K562 (cell line): ENCODE measurements at regions not wholly inside any gene's neighbourhood (a gene's known extent, or its start where the extent isn't known, plus 50 kb on each side); places are given as distances from the start of the nearest gene placed in this dataset.

Source experiments
- ATAC-seq: fragments of 200-7000 bp; cut with Tn5 transposase; 3 replicates; pipeline ENCODE4 v1.9.1; 2020; ENCODE audit warnings: moderate library complexity
- BruUV-seq: library from RNA; stranded (reverse); fragments of 400-500 nt; replicated peaks from 2 replicates; lab custom pipeline; 2021; lab: Mats Ljungman, UMichigan
- CTCF ChIA-PET: fragments of 300-600 bp; formaldehyde crosslinking; extraction: SDS; loops from one replicate; lab custom pipeline; 2021; ENCODE audit warnings: low intra/inter-chr PET ratio; lab: Yijun Ruan, JAX
- POLR2A ChIA-PET: fragments of 300-600, 350-650 bp; sonication (Branson Sonifier 250); formaldehyde crosslinking; extraction: SDS; loops from one replicate; lab custom pipeline; 2021; ENCODE audit warnings: antibody characterized with exemption, inconsistent platforms; lab: Yijun Ruan, JAX
- DNase-seq, 4 experiments: peaks; one replicate each; pipeline versions ENCODE4 v3.0.0 to v3.0.0-alpha.2; 2011 to 2018; ENCODE audit warnings: low spot score in 3 of 4, mixed read lengths in 3 of 4; ENCODE audit errors: extremely low read depth in 1 of 4
- FAIRE-seq: peaks from 2 replicates; lab custom pipeline; 2011; peaks lifted over from hg19 to GRCh38; lab: Jason Lieb, UNC
- H2AFZ ChIP-seq: 2 replicates; pipeline ENCODE4 v1.6.0; 2011; ENCODE audit warnings: low read depth, low read length, control low read depth, inconsistent platforms
- H3K27ac ChIP-seq: fragments of 200-600 bp; 3 replicates; pipeline ENCODE4 v1.8.0; 2011; ENCODE audit warnings: low read depth, mild to moderate bottlenecking, control low read depth, inconsistent platforms, low read length, moderate library complexity, mixed read lengths; ENCODE audit errors: extremely low read depth
- H3K27me3 ChIP-seq, 2 experiments: fragments of 300-600 bp in 1 of 2; 2 replicates in 1 of 2; 3 replicates in 1 of 2; pipeline versions ENCODE4 v1.6.0 to v1.8.0; 2011; ENCODE audit warnings: inconsistent platforms in 2 of 2, low read length in 2 of 2, mild to moderate bottlenecking in 1 of 2, mixed read lengths in 1 of 2, moderate library complexity in 1 of 2; ENCODE audit not compliant: control insufficient read depth in 2 of 2, insufficient read depth in 2 of 2
- H3K36me3 ChIP-seq: fragments of 300-600 bp; 3 replicates; pipeline ENCODE4 v1.8.0; 2011; ENCODE audit warnings: mild to moderate bottlenecking, low read length, inconsistent platforms; ENCODE audit not compliant: control insufficient read depth, insufficient read depth
- H3K4me1 ChIP-seq, 2 experiments: fragments of 200-600 bp in 1 of 2; replicated peaks in 1 of 2; 2 replicates in 1 of 2; 3 replicates in 1 of 2; pipeline versions ENCODE4 v1.5.1 to v1.8.0; 2011; ENCODE audit warnings: inconsistent platforms in 2 of 2, low read length in 2 of 2, mild to moderate bottlenecking in 1 of 2, mixed read lengths in 1 of 2, moderate library complexity in 1 of 2; ENCODE audit not compliant: control insufficient read depth in 2 of 2, insufficient read depth in 2 of 2
- H3K4me2 ChIP-seq: 2 replicates; pipeline ENCODE4 v1.6.1; 2011; ENCODE audit warnings: low read length, control low read depth, inconsistent platforms, mixed read lengths; ENCODE audit not compliant: insufficient read depth
- H3K4me3 ChIP-seq: fragments of 200-600 bp; sonication (generic), shearing (Covaris generic); 2 replicates; pipeline ENCODE4 v1.5.1; 2016; ENCODE audit warnings: control low read depth, inconsistent platforms
- H3K79me2 ChIP-seq: fragments of 200-600 bp; 3 replicates; pipeline ENCODE4 v1.8.0; 2011; ENCODE audit warnings: low read length, inconsistent platforms; ENCODE audit not compliant: control insufficient read depth, insufficient read depth
- H3K9ac ChIP-seq, 2 experiments: 2 replicates each; pipeline versions ENCODE4 v1.6.0 to v1.6.1; 2011; ENCODE audit warnings: low read depth in 2 of 2, low read length in 2 of 2, control low read depth in 1 of 2, inconsistent platforms in 1 of 2, mild to moderate bottlenecking in 1 of 2, mixed read lengths in 1 of 2; ENCODE audit not compliant: insufficient read depth in 1 of 2
- H3K9me1 ChIP-seq: one replicate; pipeline ENCODE4 v1.6.0; 2011; ENCODE audit warnings: inconsistent platforms, mild to moderate bottlenecking, low read length, moderate library complexity; ENCODE audit not compliant: control insufficient read depth, insufficient read depth
- H3K9me3 ChIP-seq: replicated peaks from 2 replicates; pipeline ENCODE4 v1.5.1; 2011; ENCODE audit warnings: low read depth, low read length, inconsistent platforms; ENCODE audit not compliant: control insufficient read depth, insufficient read depth
- H4K20me1 ChIP-seq: replicated peaks from 2 replicates; pipeline ENCODE4 v1.6.1; 2011; ENCODE audit warnings: low read length, inconsistent platforms, mixed read lengths; ENCODE audit not compliant: control insufficient read depth, insufficient read depth
- ETV5 ChIP-seq: sonication (generic); formaldehyde crosslinking; IDR thresholded peaks from 2 replicates; pipeline ENCODE4 v1.4.0; 2020; ENCODE audit warnings: low read depth, mild to moderate bottlenecking, missing genetic modification reagents
- HDGF ChIP-seq: fragments of 450-650 bp; IDR thresholded peaks from 2 replicates; pipeline ENCODE4 v1.6.1; 2016
- PHF21A ChIP-seq: fragments of 450-650 bp; IDR thresholded peaks from 2 replicates; pipeline ENCODE4 v1.6.1; 2017; ENCODE audit warnings: low read depth, borderline replicate concordance
- TCF7L2 ChIP-seq: fragments of 150-350 bp; IDR thresholded peaks from 2 replicates; pipeline ENCODE4 v1.6.1; 2016; ENCODE audit warnings: low read depth, mild to moderate bottlenecking, low read length, moderate library complexity
- ZBTB5 ChIP-seq: fragments of 450-650 bp; IDR thresholded peaks from 2 replicates; pipeline ENCODE4 v1.6.1; 2017; ENCODE audit warnings: antibody characterized with exemption
- ZFP36 ChIP-seq: fragments of 150-350 bp; IDR thresholded peaks from 2 replicates; pipeline ENCODE4 v1.6.1; 2018; ENCODE audit warnings: low read length, low read depth; ENCODE audit not compliant: partially characterized antibody
- WGBS: fragments of 100-300 bp; shearing (Covaris generic); methylation state at CpG from one replicate; pipeline ENCODE4 v1.1.6; 2016; ENCODE audit warnings: low coverage, mixed read lengths; ENCODE audit not compliant: insufficient coverage; ENCODE audit errors: missing lambda C conversion rate; 5-methylcytosine and 5-hydroxymethylcytosine counted together
- in situ Hi-C: fragments of 300-500 bp; cut with MboI; formaldehyde crosslinking; loops from 4 replicates; pipeline ENCODE4 v1.15.0; 2018; ENCODE audit warnings: inconsistent platforms, mixed read lengths
- intact Hi-C: fragments of 100-400 bp; cut with micrococcal nuclease; formaldehyde crosslinking; loops from 2 replicates; pipeline ENCODE4 v1.14.2; 2022
- TF ChIP-seq, protein P1 (sequence below): fragments of 250-450 bp; sonication (Bioruptor Pico); IDR thresholded peaks from 2 replicates; pipeline ENCODE4 v1.6.1; 2021; ENCODE audit warnings: mild to moderate bottlenecking
- TF ChIP-seq, protein P2 (sequence below): fragments of 250-450 bp; sonication (Bioruptor Pico); IDR thresholded peaks from 2 replicates; pipeline ENCODE4 v1.5.0; 2021

GRCh38 chr3:99315896-99316295 is 322.5 kb upstream of the COL8A1 start:
- ATAC-seq (no peak), FAIRE-seq (no peak), DNase-seq (no peak)
- H4K20me1 ChIP-seq, result no peaks in the 10 kb centered on the region
- intact Hi-C loops (no loop called here), in situ Hi-C loops (no loop called here)
- ChIA-PET POLR2A (no interaction called here), CTCF (no interaction called here)
- no peaks in the 10 kb centered on the region for H3K36me3 ChIP-seq
- no peaks in the 10 kb centered on the region for H3K9me1 ChIP-seq
- no peak overlapping the region for H3K9ac ChIP-seq
- H3K27me3 ChIP-seq, result no peaks in the 10 kb centered on the region
- H3K79me2 ChIP-seq, result no peaks in the 10 kb centered on the region
- H3K27ac ChIP-seq, result no peak overlapping the region
- H3K9me3 ChIP-seq, result no peaks in the 10 kb centered on the region
- BruUV-seq, result no TSS peak
- TF ChIP-seq TCF7L2, result no peak
- H2AFZ ChIP-seq, result no peak overlapping the region
- no peaks in the 10 kb centered on the region for H3K4me1 ChIP-seq
- WGBS, result 0% methylated on average over 3 of the region's 3 CpGs
- H3K4me2 ChIP-seq, result no peak overlapping the region
- no peak overlapping the region for H3K4me3 ChIP-seq

DNA sequence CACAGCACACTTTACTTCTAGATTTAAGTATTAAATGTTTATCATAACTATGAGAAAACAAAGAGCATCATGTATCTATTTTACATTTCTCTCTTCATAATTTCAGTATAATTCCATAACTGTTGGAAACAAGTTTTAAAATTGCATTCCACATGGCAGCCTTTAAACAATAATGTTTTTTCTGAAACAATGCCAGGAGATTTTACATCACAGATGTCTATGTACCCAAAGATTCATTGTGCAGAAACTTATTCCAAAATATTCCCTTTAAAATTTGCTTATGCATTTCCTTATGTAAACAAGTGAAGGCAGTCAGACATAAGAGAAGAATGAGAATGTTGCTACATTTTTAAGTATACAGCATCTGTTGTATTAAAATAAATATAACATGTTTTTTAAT is 324.9 kb upstream of the COL8A1 start:
- H3K36me3 ChIP-seq, result no peaks in the 10 kb centered on the region
- POLR2A ChIA-PET, result no interaction called here
- no peaks in the 10 kb centered on the region for H3K9me3 ChIP-seq
- no peaks in the 10 kb centered on the region for H3K9me1 ChIP-seq
- no peak overlapping the region for H3K4me2 ChIP-seq
- no peak overlapping the region for H3K4me3 ChIP-seq
- H3K4me1 ChIP-seq, result no peaks in the 10 kb centered on the region
- H3K79me2 ChIP-seq, result no peaks in the 10 kb centered on the region
- in situ Hi-C loops, result no loop called here
- H2AFZ ChIP-seq, result no peak overlapping the region
- no peak for ATAC-seq
- TF ChIP-seq ETV5 (CRISPR knock-in tag) (no peak), PHF21A (no peak), ZFP36 (no peak), ZBTB5 (no peak), HDGF (no peak)
- TF ChIP-seq, protein P1, sequence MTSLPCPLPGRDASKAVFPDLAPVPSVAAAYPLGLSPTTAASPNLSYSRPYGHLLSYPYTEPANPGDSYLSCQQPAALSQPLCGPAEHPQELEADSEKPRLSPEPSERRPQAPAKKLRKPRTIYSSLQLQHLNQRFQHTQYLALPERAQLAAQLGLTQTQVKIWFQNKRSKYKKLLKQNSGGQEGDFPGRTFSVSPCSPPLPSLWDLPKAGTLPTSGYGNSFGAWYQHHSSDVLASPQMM (CRISPR knock-in tag), result no peak
- TF ChIP-seq, protein P2, sequence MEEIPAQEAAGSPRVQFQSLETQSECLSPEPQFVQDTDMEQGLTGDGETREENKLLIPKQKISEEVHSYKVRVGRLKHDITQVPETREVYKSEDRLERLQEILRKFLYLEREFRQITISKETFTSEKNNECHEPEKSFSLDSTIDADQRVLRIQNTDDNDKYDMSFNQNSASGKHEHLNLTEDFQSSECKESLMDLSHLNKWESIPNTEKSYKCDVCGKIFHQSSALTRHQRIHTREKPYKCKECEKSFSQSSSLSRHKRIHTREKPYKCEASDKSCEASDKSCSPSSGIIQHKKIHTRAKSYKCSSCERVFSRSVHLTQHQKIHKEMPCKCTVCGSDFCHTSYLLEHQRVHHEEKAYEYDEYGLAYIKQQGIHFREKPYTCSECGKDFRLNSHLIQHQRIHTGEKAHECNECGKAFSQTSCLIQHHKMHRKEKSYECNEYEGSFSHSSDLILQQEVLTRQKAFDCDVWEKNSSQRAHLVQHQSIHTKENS (CRISPR knock-in tag), result no peak
- CTCF ChIA-PET, result no interaction called here
- no peaks in the 10 kb centered on the region for H4K20me1 ChIP-seq
- no peak overlapping the region for H3K9ac ChIP-seq
- no peaks in the 10 kb centered on the region for H3K27me3 ChIP-seq
- intact Hi-C loops, result no loop called here
- no TSS peak for BruUV-seq
- no peak for FAIRE-seq
- no peak for DNase-seq
- no peak overlapping the region for H3K27ac ChIP-seq
